Activated CD4-positive, alpha-beta T cell treated with anti-CD3 and anti-CD28 coated beads, Interleukin-2, amount 10 ng/mL, durations not matched to agents 24 days and 14 days (primary cell): ENCODE measurements at regions not wholly inside any gene's neighbourhood (a gene's known extent, or its start where the extent isn't known, plus 50 kb on each side); places are given as distances from the start of the nearest gene placed in this dataset.
"Not testable (repeated sequence)": the region's sequence is repeated elsewhere in the genome, so short reads cannot be mapped to it uniquely, and the experiment has no call there.

Experiments
- DNase-seq: peaks from one replicate; pipeline ENCODE4 v3.0.0; 2022
- H3K27ac Mint-ChIP-seq: one replicate; pipeline ENCODE4 v1.8.0; 2022; ENCODE audit warnings: mild to moderate bottlenecking, mixed read lengths
- H3K27me3 Mint-ChIP-seq: one replicate; pipeline ENCODE4 v1.8.0; 2022; ENCODE audit warnings: mixed read lengths
- H3K36me3 Mint-ChIP-seq: one replicate; pipeline ENCODE4 v1.8.0; 2022; ENCODE audit warnings: low read depth, mild to moderate bottlenecking, mixed read lengths
- H3K4me1 Mint-ChIP-seq: one replicate; pipeline ENCODE4 v1.8.0; 2021; ENCODE audit warnings: mixed read lengths
- H3K4me3 Mint-ChIP-seq: one replicate; pipeline ENCODE4 v1.8.0; 2022; ENCODE audit warnings: mild to moderate bottlenecking, moderate library complexity, mixed read lengths
- H3K9me3 Mint-ChIP-seq: one replicate; pipeline ENCODE4 v1.8.0; 2021; ENCODE audit warnings: mixed read lengths
- intact Hi-C: fragments of 100-400 bp; cut with micrococcal nuclease; formaldehyde crosslinking; loops from one replicate; pipeline ENCODE4 v1.15.1; 2023

GRCh38 chr11:22084564-22084963 lies 108.3 kb upstream of the ANO5 start:
- Mint-ChIP-seq H3K4me3 (no peak overlapping the region), H3K4me1 (no peaks in the 10 kb centered on the region), H3K9me3 (no peaks in the 10 kb centered on the region), H3K27ac (no peak overlapping the region), H3K27me3 (no peaks in the 10 kb centered on the region), H3K36me3 (no peaks in the 10 kb centered on the region)
- intact Hi-C loops = no loop called here
- DNase-seq = no peak

GRCh38 chr11:22089609-22090008 lies 103.3 kb upstream of the ANO5 start:
- no peaks in the 10 kb centered on the region for H3K36me3 Mint-ChIP-seq
- H3K4me1 Mint-ChIP-seq = no peaks in the 10 kb centered on the region
- H3K4me3 Mint-ChIP-seq = no peak overlapping the region
- no peak overlapping the region for H3K27ac Mint-ChIP-seq
- intact Hi-C loops = no loop called here
- no peaks in the 10 kb centered on the region for H3K9me3 Mint-ChIP-seq
- DNase-seq = no peak
- H3K27me3 Mint-ChIP-seq = no peaks in the 10 kb centered on the region

- no peaks in the 10 kb centered on the region for H3K4me1 Mint-ChIP-seq
- no peaks in the 10 kb centered on the region for H3K36me3 Mint-ChIP-seq
- no peaks in the 10 kb centered on the region for H3K27me3 Mint-ChIP-seq
- no peak overlapping the region for H3K27ac Mint-ChIP-seq
- no peak for DNase-seq
- intact Hi-C loops = no loop called here
- H3K4me3 Mint-ChIP-seq = no peak overlapping the region
- no peaks in the 10 kb centered on the region for H3K9me3 Mint-ChIP-seq
Measured at GRCh38 chr11:22106566-22106965, 86.3 kb upstream of the ANO5 start.

- intact Hi-C loops = no loop called here
- Mint-ChIP-seq H3K27ac (no peak overlapping the region), H3K9me3 (peaks cover 4% of the 10 kb centered on the region), H3K36me3 (no peaks in the 10 kb centered on the region), H3K27me3 (no peaks in the 10 kb centered on the region), H3K4me1 (no peaks in the 10 kb centered on the region), H3K4me3 (no peak overlapping the region)
- DNase-seq = no peak
Measured at GRCh38 chr11:22115470-22116029, 77.3 kb upstream of the ANO5 start.

GRCh38 chr11:22127981-22128380 lies 64.9 kb upstream of the ANO5 start:
- DNase-seq, H3K36me3 Mint-ChIP-seq, intact Hi-C loops, H3K4me3 Mint-ChIP-seq, H3K9me3 Mint-ChIP-seq, H3K4me1 Mint-ChIP-seq, H3K27ac Mint-ChIP-seq, H3K27me3 Mint-ChIP-seq: not testable (repeated sequence)

GRCh38 chr11:22130462-22131053 lies 62.3 kb upstream of the ANO5 start:
- no peak for DNase-seq
- H3K27me3 Mint-ChIP-seq = no peaks in the 10 kb centered on the region
- H3K4me3 Mint-ChIP-seq = no peak overlapping the region
- intact Hi-C loops = no loop called here
- H3K27ac Mint-ChIP-seq = no peak overlapping the region
- H3K36me3 Mint-ChIP-seq = no peaks in the 10 kb centered on the region
- H3K9me3 Mint-ChIP-seq = no peaks in the 10 kb centered on the region
- no peaks in the 10 kb centered on the region for H3K4me1 Mint-ChIP-seq

GRCh38 chr11:22133776-22134175 lies 59.1 kb upstream of the ANO5 start:
- H3K9me3 Mint-ChIP-seq = no peaks in the 10 kb centered on the region
- H3K36me3 Mint-ChIP-seq = no peaks in the 10 kb centered on the region
- H3K4me1 Mint-ChIP-seq = no peaks in the 10 kb centered on the region
- DNase-seq = no peak
- no peaks in the 10 kb centered on the region for H3K27me3 Mint-ChIP-seq
- no peak overlapping the region for H3K27ac Mint-ChIP-seq
- H3K4me3 Mint-ChIP-seq = no peak overlapping the region
- intact Hi-C loops = no loop called here

GRCh38 chr11:22138264-22138663 lies 54.6 kb upstream of the ANO5 start:
- DNase-seq = no peak
- Mint-ChIP-seq H3K4me3 (no peak overlapping the region), H3K36me3 (no peaks in the 10 kb centered on the region), H3K9me3 (no peaks in the 10 kb centered on the region), H3K27ac (no peak overlapping the region), H3K4me1 (no peaks in the 10 kb centered on the region), H3K27me3 (no peaks in the 10 kb centered on the region)
- intact Hi-C loops = no loop called here
